CD14-positive monocyte (primary cell): ENCODE measurements at regions not wholly inside any gene's neighbourhood (a gene's known extent, or its start where the extent isn't known, plus 50 kb on each side); places are given as distances from the start of the nearest gene placed in this dataset.

Source experiments
- DNase-seq, 3 donors: peaks; one replicate each; pipeline ENCODE4 v3.0.0-alpha.2; 2011 to 2022
- H2AFZ ChIP-seq: 2 replicates; pipeline ENCODE4 v1.6.0; 2012; ENCODE audit warnings: mild to moderate bottlenecking, low read depth, low read length, inconsistent platforms; ENCODE audit not compliant: insufficient read depth, poor library complexity, severe bottlenecking
- H3K27ac ChIP-seq, 2 donors: 1 replicate in 1 of 2; 2 replicates in 1 of 2; pipeline ENCODE4 v1.5.1; 2012 to 2013; ENCODE audit warnings: low read length in 2 of 2, control low read depth in 1 of 2, inconsistent platforms in 1 of 2, low read depth in 1 of 2, mild to moderate bottlenecking in 1 of 2
- H3K27me3 ChIP-seq, 2 donors: one replicate each; pipeline versions ENCODE4 v1.6.0 to v1.6.1; 2011 to 2013; ENCODE audit warnings: low read length in 2 of 2; ENCODE audit not compliant: control insufficient read depth in 2 of 2, insufficient read depth in 2 of 2
- H3K36me3 ChIP-seq, 2 donors: replicated peaks in 1 of 2; 1 replicate in 1 of 2; 2 replicates in 1 of 2; pipeline versions ENCODE4 v1.5.1 to v1.6.1; 2012 to 2013; ENCODE audit warnings: low read length in 2 of 2, control low read depth in 1 of 2, inconsistent platforms in 1 of 2, mild to moderate bottlenecking in 1 of 2; ENCODE audit not compliant: insufficient read depth in 2 of 2, control insufficient read depth in 1 of 2
- H3K4me1 ChIP-seq, 2 donors: 1 replicate in 1 of 2; 2 replicates in 1 of 2; pipeline versions ENCODE4 v1.5.1 to v1.6.1; 2012 to 2013; ENCODE audit warnings: low read length in 2 of 2, control low read depth in 1 of 2, inconsistent platforms in 1 of 2, mild to moderate bottlenecking in 1 of 2, moderate library complexity in 1 of 2; ENCODE audit not compliant: insufficient read depth in 2 of 2, control insufficient read depth in 1 of 2
- H3K4me2 ChIP-seq: replicated peaks from 2 replicates; pipeline ENCODE3; 2012; ENCODE audit warnings: low read length, moderate library complexity, mild to moderate bottlenecking; ENCODE audit not compliant: poor library complexity, severe bottlenecking; ENCODE audit errors: extremely low read depth
- H3K4me3 ChIP-seq, 3 experiments: fragments of 200-600 bp in 1 of 3; sonication (generic) in 1 of 3; replicated peaks in 1 of 3; 1 replicate in 2 of 3; 2 replicates in 1 of 3; pipeline ENCODE4 v1.5.1; 2011 to 2013; ENCODE audit warnings: low read length in 3 of 3, mild to moderate bottlenecking in 3 of 3, control low read depth in 2 of 3, low read depth in 2 of 3, inconsistent platforms in 1 of 3, moderate library complexity in 1 of 3
- H3K79me2 ChIP-seq: 2 replicates; pipeline ENCODE4 v1.6.0; 2012; ENCODE audit warnings: mild to moderate bottlenecking, control low read depth, inconsistent platforms, low read length, moderate library complexity; ENCODE audit not compliant: insufficient read depth
- H3K9ac ChIP-seq: 2 replicates; pipeline ENCODE4 v1.6.0; 2017; ENCODE audit warnings: low read length, mild to moderate bottlenecking; ENCODE audit not compliant: insufficient read depth, poor library complexity, severe bottlenecking
- H3K9me3 ChIP-seq, 2 donors: replicated peaks in 1 of 2; 1 replicate in 1 of 2; 2 replicates in 1 of 2; pipeline versions ENCODE4 v1.5.1 to v1.6.1; 2012 to 2013; ENCODE audit warnings: low read length in 2 of 2, control low read depth in 1 of 2; ENCODE audit not compliant: control insufficient read depth in 1 of 2, insufficient read depth in 1 of 2
- H4K20me1 ChIP-seq: 2 replicates; pipeline ENCODE4 v1.6.0; 2012; ENCODE audit warnings: mild to moderate bottlenecking, low read length, control low read depth, moderate library complexity; ENCODE audit not compliant: insufficient read depth
- H3K27ac Mint-ChIP-seq, 7 donors: one replicate each; pipeline ENCODE4 v1.8.0; 2020; ENCODE audit warnings: mild to moderate bottlenecking in 7 of 7, mixed read lengths in 7 of 7, moderate library complexity in 6 of 7, inconsistent platforms in 2 of 7
- H3K27me3 Mint-ChIP-seq, 3 donors: one replicate each; pipeline ENCODE4 v1.8.0; 2021 to 2022; ENCODE audit warnings: low read depth in 3 of 3, mild to moderate bottlenecking in 3 of 3, mixed read lengths in 3 of 3, moderate library complexity in 3 of 3, inconsistent platforms in 1 of 3
- H3K36me3 Mint-ChIP-seq, 2 donors: one replicate each; pipeline ENCODE4 v1.8.0; 2020; ENCODE audit warnings: mixed read lengths in 2 of 2, inconsistent platforms in 1 of 2, mild to moderate bottlenecking in 1 of 2
- H3K4me1 Mint-ChIP-seq: one replicate; pipeline ENCODE4 v1.8.0; 2020; ENCODE audit warnings: mild to moderate bottlenecking, mixed read lengths
- H3K4me3 Mint-ChIP-seq, 2 donors: one replicate each; pipeline ENCODE4 v1.8.0; 2020; ENCODE audit warnings: mild to moderate bottlenecking in 2 of 2, mixed read lengths in 2 of 2, moderate library complexity in 1 of 2
- H3K9me3 Mint-ChIP-seq, 7 donors: one replicate each; pipeline ENCODE4 v1.8.0; 2020 to 2022; ENCODE audit warnings: mixed read lengths in 7 of 7, mild to moderate bottlenecking in 6 of 7, moderate library complexity in 6 of 7, inconsistent platforms in 2 of 7
- WGBS: methylation state at CpG from one replicate; pipeline ENCODE4 v1.1.5; 2013; ENCODE audit warnings: missing lambda C conversion rate; ENCODE audit not compliant: insufficient coverage; 5-methylcytosine and 5-hydroxymethylcytosine counted together
- intact Hi-C, 2 donors: fragments of 100-400 bp; cut with micrococcal nuclease; formaldehyde crosslinking; loops; one replicate each; pipeline versions ENCODE4 v1.15.0 to v1.15.1; 2023
- TF ChIP-seq, protein P1 (sequence below): fragments of 200-600 bp; IDR thresholded peaks from one replicate; pipeline ENCODE4 v1.8.0; 2022; ENCODE audit warnings: antibody characterized with exemption, mild to moderate bottlenecking

DNA sequence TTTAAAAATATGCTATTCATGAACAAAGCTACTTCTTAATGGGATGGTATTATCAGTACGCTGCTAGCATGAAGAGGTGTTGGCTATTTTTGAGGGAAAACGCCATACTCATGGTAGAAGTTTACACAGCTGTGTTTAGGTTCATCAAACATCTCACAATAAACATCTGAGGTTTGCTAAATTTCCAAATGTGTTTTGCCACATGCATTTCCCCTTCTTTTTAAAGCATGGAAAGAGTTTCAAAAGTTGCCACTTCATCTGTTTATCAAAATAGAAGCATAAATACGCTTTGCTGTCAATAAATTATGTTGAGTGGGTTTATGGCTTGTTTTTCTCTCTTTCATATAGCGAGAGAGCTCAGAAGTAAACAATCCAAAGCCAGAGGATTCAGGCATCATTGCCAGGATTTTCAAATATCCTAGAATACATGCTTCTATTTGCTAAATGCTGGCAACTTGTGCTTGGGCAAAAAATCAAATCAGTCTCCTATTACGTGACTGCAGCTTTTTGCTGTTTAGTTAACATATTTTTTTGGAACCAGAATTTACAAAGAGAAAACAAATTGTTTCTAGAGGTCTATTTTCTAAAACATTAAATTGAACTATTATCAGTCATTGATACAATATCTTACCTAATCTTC lies 1919.9 kb upstream of the LRRTM1 start:
- H3K9me3 ChIP-seq, result peaks cover 5 to 19% of the 10 kb centered on the region in 2 donors
- intact Hi-C loops, result no loop called here
- Mint-ChIP-seq H3K27ac (no peak overlapping the region), H3K4me3 (no peak overlapping the region), H3K27me3 (no peaks in the 10 kb centered on the region), H3K36me3 (no peaks in the 10 kb centered on the region), H3K4me1 (no peaks in the 10 kb centered on the region), H3K9me3 (peaks cover 0 to 18% (median 4%) of the 10 kb centered on the region in 7 donors)
- H3K4me2 ChIP-seq, result no peak overlapping the region
- H4K20me1 ChIP-seq, result no peaks in the 10 kb centered on the region
- no peaks in the 10 kb centered on the region for H3K79me2 ChIP-seq
- no peaks in the 10 kb centered on the region for H3K27me3 ChIP-seq
- no peak for DNase-seq
- no peak overlapping the region for H3K27ac ChIP-seq
- H2AFZ ChIP-seq, result no peak overlapping the region
- WGBS, result no CpG with 5 or more reads among the region's 5 CpGs
- no peaks in the 10 kb centered on the region for H3K4me1 ChIP-seq
- no peak overlapping the region for H3K4me3 ChIP-seq
- TF ChIP-seq, protein P1, sequence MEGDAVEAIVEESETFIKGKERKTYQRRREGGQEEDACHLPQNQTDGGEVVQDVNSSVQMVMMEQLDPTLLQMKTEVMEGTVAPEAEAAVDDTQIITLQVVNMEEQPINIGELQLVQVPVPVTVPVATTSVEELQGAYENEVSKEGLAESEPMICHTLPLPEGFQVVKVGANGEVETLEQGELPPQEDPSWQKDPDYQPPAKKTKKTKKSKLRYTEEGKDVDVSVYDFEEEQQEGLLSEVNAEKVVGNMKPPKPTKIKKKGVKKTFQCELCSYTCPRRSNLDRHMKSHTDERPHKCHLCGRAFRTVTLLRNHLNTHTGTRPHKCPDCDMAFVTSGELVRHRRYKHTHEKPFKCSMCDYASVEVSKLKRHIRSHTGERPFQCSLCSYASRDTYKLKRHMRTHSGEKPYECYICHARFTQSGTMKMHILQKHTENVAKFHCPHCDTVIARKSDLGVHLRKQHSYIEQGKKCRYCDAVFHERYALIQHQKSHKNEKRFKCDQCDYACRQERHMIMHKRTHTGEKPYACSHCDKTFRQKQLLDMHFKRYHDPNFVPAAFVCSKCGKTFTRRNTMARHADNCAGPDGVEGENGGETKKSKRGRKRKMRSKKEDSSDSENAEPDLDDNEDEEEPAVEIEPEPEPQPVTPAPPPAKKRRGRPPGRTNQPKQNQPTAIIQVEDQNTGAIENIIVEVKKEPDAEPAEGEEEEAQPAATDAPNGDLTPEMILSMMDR, result no peak
- no peaks in the 10 kb centered on the region for H3K36me3 ChIP-seq
- no peak overlapping the region for H3K9ac ChIP-seq

DNA sequence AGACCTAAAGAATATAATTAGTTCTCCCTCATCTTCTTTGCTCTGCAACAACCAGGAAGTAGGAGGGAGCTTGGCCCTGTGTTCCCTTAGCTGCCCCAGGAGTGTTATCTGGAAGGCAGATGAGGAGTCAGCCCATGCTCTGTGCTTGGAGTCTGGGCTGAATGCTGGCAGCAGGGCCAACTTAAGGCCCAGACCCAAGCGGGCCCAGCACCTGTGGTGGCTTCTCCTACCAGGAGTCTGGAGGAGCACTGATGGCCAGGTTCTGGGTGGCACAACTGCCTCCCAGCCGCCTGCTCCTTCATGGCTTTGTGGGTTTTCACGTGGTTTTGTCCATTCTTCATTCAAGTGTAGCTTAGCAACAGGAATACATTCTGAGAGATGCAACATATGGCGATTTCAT lies 1910.7 kb upstream of the LRRTM1 start:
- peaks cover 2 to 10% (median 8%) of the 10 kb centered on the region in 7 donors for H3K9me3 Mint-ChIP-seq
- no peaks in the 10 kb centered on the region for H3K4me1 ChIP-seq
- H3K36me3 ChIP-seq, result no peaks in the 10 kb centered on the region
- no peak overlapping the region for H3K4me3 Mint-ChIP-seq
- no peak overlapping the region for H3K27ac Mint-ChIP-seq
- no peak overlapping the region for H3K4me3 ChIP-seq
- no peaks in the 10 kb centered on the region for H3K27me3 Mint-ChIP-seq
- no peak overlapping the region for H3K27ac ChIP-seq
- DNase-seq, result no peak
- no peaks in the 10 kb centered on the region for H3K79me2 ChIP-seq
- TF ChIP-seq, protein P1, result no peak
- no peaks in the 10 kb centered on the region for H3K27me3 ChIP-seq
- no peak overlapping the region for H2AFZ ChIP-seq
- H4K20me1 ChIP-seq, result no peaks in the 10 kb centered on the region
- H3K9me3 ChIP-seq, result peaks cover 13 to 14% of the 10 kb centered on the region in 2 donors
- intact Hi-C loops, result no loop called here
- H3K9ac ChIP-seq, result no peak overlapping the region
- 89% methylated on average over 4 of the region's 4 CpGs for WGBS
- H3K36me3 Mint-ChIP-seq, result no peaks in the 10 kb centered on the region
- no peak overlapping the region for H3K4me2 ChIP-seq
- no peaks in the 10 kb centered on the region for H3K4me1 Mint-ChIP-seq
